Endometrial microvascular endothelial cells (primary cell): ENCODE measurements at regions not wholly inside any gene's neighbourhood (a gene's known extent, or its start where the extent isn't known, plus 50 kb on each side); places are given as distances from the start of the nearest gene placed in this dataset.

Source experiments
- in situ Hi-C: cut with HindIII; loops from 2 replicates; pipeline ENCODE4 v1.10.0; 2017; ENCODE audit warnings: low sequenced_read_pairs, low pct_unique_long_range_greater_than_20kb; ENCODE audit errors: inconsistent ontology term

DNA sequence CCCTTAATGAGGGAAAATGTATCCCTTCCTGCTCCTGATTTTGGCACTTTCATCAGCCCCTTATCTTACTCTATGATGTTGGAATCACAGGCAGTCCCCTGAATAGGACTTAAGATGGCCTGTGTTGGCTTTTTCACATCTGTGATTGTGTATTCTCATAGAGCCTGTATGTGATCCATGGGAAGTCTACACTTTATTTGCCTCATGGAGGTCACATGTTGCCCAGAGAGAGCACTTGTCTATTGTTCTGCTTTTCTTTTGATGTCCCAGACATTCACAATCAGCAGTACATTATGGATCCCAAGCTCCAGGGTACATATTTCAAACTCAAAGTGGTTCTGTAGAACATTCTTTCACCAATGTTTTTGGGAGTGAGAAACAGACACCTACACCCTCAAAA, 885.2 kb upstream of the ADGRL2 start:
- in situ Hi-C loops: no loop called here

DNA sequence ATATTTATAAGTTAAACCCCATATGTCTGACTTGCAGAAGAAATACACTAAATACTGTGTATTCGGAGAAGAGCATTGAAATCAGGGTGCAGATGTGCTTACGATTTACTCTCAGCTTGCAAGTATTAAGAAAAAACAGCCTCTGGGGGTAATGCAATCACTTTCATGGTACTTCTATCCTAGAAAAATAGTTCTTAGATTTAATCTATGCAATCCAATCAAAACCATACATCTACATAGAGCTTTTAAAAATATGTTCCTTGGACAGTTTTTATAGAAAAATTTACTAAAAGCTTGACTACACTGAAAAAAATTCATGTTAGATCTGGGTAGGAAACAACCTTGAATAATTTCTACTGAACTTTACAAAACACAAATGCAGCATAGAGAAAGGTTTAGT, 890.3 kb upstream of the ADGRL2 start:
- in situ Hi-C loops: no loop called here

DNA sequence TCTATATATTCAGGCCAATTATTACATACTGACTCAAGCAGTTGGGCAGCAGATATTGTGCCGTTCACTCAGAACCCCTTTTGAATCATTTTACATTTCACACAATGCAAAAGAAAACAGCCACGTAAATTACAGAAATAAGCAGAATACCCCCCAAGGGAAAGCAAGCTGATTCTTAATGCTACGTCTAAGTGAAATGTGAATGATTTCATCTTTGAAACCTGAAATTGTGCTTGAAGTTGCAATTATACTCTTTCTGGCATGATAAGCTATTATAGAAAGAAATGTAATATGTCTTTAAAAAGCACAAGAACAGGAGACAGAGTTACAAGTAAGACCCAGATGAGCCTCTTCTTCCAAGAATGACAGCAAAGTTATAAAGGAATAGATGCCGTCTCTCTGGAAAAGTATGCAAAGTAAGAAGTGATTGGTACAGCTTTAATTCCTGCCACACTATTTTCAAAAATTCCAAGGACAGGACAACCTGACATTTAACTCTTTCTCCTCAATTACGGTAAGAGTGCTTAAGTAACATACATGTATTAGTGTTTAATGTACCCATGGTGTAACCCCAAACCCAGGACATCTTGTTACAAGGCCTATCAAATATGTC, 891.5 kb upstream of the ADGRL2 start:
- in situ Hi-C loops: no loop called here

GRCh38 chr1:80896781-80897356, 903.9 kb upstream of the ADGRL2 start:
- in situ Hi-C loops: no loop called here

- in situ Hi-C loops: no loop called here
These were observed 905.8 kb upstream of the ADGRL2 start for GRCh38 chr1:80894921-80895320.

DNA sequence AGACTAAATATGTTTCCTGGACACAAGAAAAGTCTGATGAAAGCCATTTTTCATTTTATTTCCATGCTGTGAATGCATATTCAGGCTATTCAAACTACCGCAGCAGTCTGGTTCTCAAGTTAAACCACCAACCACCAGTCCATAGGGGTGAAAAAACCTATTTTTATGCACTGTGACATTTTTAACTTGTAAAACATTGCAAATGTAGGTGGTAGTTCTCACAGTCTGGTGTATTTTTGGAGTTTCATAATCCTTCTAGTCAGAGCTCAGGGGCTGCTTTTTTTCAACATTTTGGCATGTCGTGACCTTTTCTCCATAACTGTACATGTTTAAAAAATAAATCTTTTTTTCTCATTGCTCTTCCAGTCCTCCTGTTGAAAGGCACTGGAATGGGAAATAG, 907.6 kb upstream of the ADGRL2 start:
- in situ Hi-C loops: no loop called here

- in situ Hi-C loops: no loop called here
These were observed 908.2 kb upstream of the ADGRL2 start for GRCh38 chr1:80892539-80892938.

- in situ Hi-C loops: no loop called here
These were observed 908.9 kb upstream of the ADGRL2 start for GRCh38 chr1:80891871-80892270.

GRCh38 chr1:80882553-80882952, 918.2 kb upstream of the ADGRL2 start:
- in situ Hi-C loops: no loop called here

DNA sequence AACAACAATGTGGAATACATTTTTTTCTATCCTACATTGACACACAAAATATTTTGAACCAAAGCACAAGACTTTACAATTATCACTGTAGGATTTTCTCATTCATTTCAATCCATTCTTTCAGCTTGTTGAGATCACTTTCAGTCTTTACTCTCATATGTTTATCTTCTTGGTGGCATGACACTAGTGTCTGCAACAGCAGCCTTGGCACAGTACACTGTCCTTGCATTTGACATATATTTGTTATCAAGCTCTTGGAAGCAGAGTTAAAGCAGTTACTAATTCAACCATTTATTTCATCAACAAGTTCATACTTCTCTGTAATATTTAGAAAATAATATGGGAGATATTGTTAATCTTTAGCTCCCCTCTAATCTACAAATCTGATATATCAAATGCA, 922.4 kb upstream of the ADGRL2 start:
- in situ Hi-C loops: no loop called here

DNA sequence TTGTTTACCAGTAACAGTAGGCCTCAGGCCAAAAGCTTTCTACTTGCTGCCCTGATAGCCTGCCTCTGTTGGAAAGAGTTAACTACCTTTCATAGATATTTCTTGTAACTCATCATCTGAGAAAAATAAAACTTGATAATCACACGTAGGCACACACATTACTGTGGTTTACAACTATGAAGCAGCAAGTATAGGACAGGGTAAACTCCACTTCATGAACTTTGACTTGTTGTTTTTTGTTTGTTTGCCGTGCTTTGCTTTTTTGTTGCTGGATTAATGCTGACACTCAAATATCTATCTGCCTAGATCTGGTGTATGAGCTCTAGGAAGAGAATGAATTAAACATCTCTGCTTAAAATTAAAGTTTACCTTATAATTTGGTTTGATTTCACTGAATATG, 924.7 kb upstream of the ADGRL2 start:
- in situ Hi-C loops: no loop called here

DNA sequence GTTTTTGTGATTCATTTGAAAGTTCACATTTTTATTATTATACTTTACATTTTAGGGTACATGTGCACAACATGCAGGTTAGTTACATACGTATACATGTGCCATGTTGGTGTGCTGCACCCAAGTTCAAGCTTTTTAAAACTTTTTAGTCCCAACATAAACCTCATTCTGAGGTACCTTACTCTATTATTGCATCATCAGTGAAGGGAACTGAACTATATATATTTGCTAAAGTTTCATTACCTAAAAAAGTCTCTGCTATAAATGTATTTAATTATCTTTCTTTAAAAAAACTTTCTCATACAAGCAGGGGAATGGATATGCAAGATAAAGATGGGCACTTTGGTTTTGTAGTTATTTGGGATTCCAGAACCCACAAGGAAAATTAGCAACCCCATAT, 931.4 kb upstream of the ADGRL2 start:
- in situ Hi-C loops: no loop called here

GRCh38 chr1:80847904-80848303, 952.8 kb upstream of the ADGRL2 start:
- in situ Hi-C loops: no loop called here

DNA sequence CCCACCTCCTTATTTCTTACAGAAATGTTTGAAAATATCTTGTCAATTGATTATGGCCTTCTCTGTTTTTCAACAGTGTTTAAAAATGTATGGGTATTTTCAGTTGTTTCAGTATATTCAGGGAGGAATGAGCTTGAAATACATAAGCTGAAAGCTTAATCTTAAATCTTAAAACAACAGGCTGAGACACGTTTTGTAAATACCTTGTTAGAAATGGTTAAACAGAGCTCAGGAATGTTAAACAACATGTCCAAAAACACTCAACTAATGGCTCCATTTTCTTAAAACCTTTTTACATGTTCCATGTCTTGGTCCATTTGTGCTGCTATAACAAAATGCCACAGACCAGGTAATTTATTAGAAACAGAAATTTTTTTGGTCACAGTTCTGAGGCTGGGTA, 953.8 kb upstream of the ADGRL2 start:
- in situ Hi-C loops: no loop called here

- in situ Hi-C loops: no loop called here
These were observed 957.9 kb upstream of the ADGRL2 start for GRCh38 chr1:80842796-80843195.

DNA sequence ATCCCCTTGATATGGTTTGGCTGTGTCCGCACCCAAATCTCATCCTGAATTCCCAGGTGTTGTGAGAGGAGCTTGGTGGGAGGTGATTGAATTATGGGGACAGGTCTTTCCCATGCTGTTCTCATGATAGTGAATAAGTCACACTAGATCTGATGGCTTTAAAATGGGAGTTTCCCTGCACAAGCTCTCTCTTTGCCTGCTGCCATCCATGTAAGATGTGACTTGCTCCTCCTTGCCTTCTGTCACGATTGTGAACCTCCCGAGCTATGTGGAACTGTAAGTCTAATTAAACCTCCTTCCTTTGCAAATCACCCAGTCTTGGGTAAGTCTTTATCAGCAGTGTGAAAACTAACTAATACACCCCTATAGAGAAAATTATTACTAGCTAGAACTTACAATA, 959.5 kb upstream of the ADGRL2 start:
- in situ Hi-C loops: no loop called here

- in situ Hi-C loops: no loop called here
These were observed 963.7 kb upstream of the ADGRL2 start for GRCh38 chr1:80837066-80837465.

GRCh38 chr1:80836505-80836904, 964.2 kb upstream of the ADGRL2 start:
- in situ Hi-C loops: no loop called here

DNA sequence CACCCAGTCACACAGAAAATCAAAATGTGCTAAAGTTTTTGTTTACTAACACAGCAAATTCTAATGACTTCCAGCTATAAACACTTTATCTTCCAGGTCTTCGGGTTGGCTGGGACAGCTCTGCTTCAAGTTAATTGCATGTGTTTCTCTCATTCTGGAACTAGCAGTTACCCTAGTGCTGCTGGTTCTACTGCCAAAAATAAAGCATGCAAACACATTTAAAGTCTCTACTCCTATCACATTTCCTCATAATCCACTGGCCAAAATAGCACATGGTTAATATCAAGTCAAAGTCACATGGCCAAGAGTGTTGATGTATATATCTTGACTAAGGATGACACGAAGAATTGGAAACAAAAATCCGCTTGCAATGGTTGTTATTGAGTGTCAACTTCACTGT, 973.1 kb upstream of the ADGRL2 start:
- in situ Hi-C loops: no loop called here

DNA sequence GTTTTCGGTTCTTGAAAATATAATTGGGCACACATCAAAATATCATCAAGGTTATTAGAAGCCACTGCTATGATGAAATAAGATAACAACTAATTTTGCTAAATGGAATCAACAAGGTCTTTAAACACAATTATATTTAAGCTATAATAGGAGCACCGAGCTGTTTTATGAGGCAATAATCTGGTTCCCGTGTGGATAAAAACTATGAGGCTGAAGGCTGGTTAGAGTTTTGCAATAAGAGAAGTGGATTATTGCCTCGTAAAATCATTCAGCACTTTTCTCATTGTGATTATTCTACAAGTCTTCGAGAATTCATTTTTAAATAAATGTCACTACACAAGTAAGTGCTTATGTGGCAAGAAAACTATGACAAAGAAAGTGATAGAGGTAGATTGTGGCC, 975.7 kb upstream of the ADGRL2 start:
- in situ Hi-C loops: no loop called here

DNA sequence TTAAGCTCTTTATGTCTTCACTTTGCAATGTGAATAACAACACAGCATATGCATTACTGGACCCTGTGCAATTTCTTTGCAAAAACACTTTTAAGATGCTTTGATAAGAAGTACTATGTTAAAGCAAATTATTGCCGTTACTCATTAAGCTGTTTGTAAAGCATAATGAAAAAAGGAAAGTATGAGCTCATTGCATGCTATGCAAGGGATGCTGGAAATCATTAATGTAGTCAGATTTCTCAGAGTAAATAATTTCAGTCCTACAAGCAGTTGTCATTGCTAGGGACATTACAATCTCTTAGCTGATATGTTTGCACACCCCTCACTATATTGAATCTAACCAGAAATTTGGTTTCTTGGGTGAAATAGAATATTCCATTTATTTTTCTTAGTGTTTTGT, 982.5 kb upstream of the ADGRL2 start:
- in situ Hi-C loops: no loop called here
